Esophagus muscularis mucosa (tissue), 4 donors: ENCODE measurements at regions not wholly inside any gene's neighbourhood (a gene's known extent, or its start where the extent isn't known, plus 50 kb on each side); places are given as distances from the start of the nearest gene placed in this dataset.

Source experiments
- EP300 ChIP-seq: sonication (generic); formaldehyde crosslinking; IDR thresholded peaks from one replicate; pipeline ENCODE4 v1.6.1; 2017; ENCODE audit warnings: antibody characterized with exemption
- POLR2A ChIP-seq: fragments of 450-650 bp; IDR thresholded peaks from one replicate; pipeline ENCODE4 v1.6.1; 2017; ENCODE audit warnings: antibody characterized with exemption, moderate library complexity, mild to moderate bottlenecking, low read depth
- POLR2AphosphoS5 ChIP-seq, 2 donors: sonication (generic); formaldehyde crosslinking; IDR thresholded peaks; one replicate each; pipeline ENCODE4 v1.6.1; 2017; ENCODE audit warnings: antibody characterized with exemption in 2 of 2
- TF ChIP-seq, protein P1 (sequence below), 3 experiments: fragments of 200-600 bp in 2 of 3; fragments of 450-650 bp in 1 of 3; sonication (generic) in 2 of 3; IDR thresholded peaks; one replicate each; pipeline ENCODE4 v1.5.1; 2017 to 2019; ENCODE audit warnings: antibody characterized with exemption in 3 of 3, mild to moderate bottlenecking in 2 of 3, moderate library complexity in 1 of 3

DNA sequence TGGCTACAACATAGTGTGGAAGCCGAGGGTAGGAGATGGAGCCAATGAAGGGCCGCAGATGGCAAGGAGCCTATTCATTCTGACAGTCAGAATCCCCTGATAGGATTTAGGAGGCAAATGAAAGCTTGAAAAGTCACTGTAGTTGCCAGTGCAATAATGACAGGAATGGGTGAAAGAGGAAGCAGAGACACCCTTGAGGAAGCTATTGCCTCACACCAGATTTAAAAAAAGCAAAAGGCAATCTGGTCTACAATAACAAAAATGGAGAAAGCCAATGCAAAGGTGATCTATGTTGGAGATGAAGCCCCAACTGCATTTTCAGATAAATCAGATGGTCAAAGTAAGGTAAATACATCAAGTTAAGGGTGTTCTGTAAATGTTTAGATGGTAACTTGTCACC is 158.5 kb downstream of the TUBA3C start:
- TF ChIP-seq POLR2A (no peak), EP300 (no peak), POLR2AphosphoS5 (IDR thresholded peaks at IDR 0.05) (no peak)
- TF ChIP-seq, protein P1, sequence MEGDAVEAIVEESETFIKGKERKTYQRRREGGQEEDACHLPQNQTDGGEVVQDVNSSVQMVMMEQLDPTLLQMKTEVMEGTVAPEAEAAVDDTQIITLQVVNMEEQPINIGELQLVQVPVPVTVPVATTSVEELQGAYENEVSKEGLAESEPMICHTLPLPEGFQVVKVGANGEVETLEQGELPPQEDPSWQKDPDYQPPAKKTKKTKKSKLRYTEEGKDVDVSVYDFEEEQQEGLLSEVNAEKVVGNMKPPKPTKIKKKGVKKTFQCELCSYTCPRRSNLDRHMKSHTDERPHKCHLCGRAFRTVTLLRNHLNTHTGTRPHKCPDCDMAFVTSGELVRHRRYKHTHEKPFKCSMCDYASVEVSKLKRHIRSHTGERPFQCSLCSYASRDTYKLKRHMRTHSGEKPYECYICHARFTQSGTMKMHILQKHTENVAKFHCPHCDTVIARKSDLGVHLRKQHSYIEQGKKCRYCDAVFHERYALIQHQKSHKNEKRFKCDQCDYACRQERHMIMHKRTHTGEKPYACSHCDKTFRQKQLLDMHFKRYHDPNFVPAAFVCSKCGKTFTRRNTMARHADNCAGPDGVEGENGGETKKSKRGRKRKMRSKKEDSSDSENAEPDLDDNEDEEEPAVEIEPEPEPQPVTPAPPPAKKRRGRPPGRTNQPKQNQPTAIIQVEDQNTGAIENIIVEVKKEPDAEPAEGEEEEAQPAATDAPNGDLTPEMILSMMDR (IDR thresholded peaks at IDR 0.05), result no peak
